ENCODE measurements at regions not wholly inside any gene's neighbourhood (a gene's known extent, or its start where the extent isn't known, plus 50 kb on each side); places are given as distances from the start of the nearest gene placed in this dataset.

- Histone ChIP-seq H4K8ac (ENCODE audit: low read length) (no peak overlapping the region), H3K14ac (ENCODE audit: low read length in 2 of 2) (no peak overlapping the region), H3K9ac (ENCODE audit: low read length) (no peak overlapping the region), H2BK5ac (ENCODE audit: low read depth, low read length, poor library complexity, severe bottlenecking) (no peak overlapping the region), H3K4me2 (ENCODE audit: low read length, poor library complexity, severe bottlenecking) (no peak overlapping the region), H2BK12ac (ENCODE audit: low read length in 2 of 2) (no peak overlapping the region), H3K27me3 (ENCODE audit: control insufficient read depth in 1 of 2, insufficient read depth in 1 of 2, low read length in 2 of 2) (no peaks in the 10 kb centered on the region), H3K23ac (ENCODE audit: low read length in 2 of 2) (no peak overlapping the region), H3K9me3 (ENCODE audit: control insufficient read depth, low read length) (no peaks in the 10 kb centered on the region), H3K36me3 (ENCODE audit: control insufficient read depth in 1 of 2, insufficient read depth in 2 of 2, low read depth in 1 of 2, low read length in 2 of 2) (no peaks in the 10 kb centered on the region), H3K27ac (ENCODE audit: low read length, poor library complexity, severe bottlenecking) (no peak overlapping the region), H3K79me1 (replicated peaks; ENCODE audit: low read length, poor library complexity, severe bottlenecking) (no peaks in the 10 kb centered on the region), H3K4me3 (ENCODE audit: insufficient read depth in 1 of 2, low read depth in 1 of 2, low read length in 2 of 2) (no peak overlapping the region), H4K91ac (ENCODE audit: low read length) (no peak overlapping the region), H2BK15ac (ENCODE audit: low read depth, poor library complexity, severe bottlenecking) (no peak overlapping the region), H2AFZ (ENCODE audit: low read depth, low read length) (no peak overlapping the region), H3K18ac (ENCODE audit: low read depth in 1 of 2, low read length in 2 of 2) (no peak overlapping the region), H3K4me1 (ENCODE audit: control insufficient read depth, insufficient read depth, low read depth, low read length) (peaks cover 1% of the 10 kb centered on the region), H2BK120ac (ENCODE audit: low read depth, low read length) (no peak overlapping the region), H3K4ac (ENCODE audit: low read depth in 1 of 2, low read length in 2 of 2) (no peak overlapping the region), H2AK5ac (ENCODE audit: low read length, severe bottlenecking) (no peak overlapping the region)
- peak; percentile 10 for DNase-seq
- WGBS: 37% methylated on average over 1 of the region's 1 CpG
Observed at GRCh38 chr15:94029495-94029894, 201.9 kb upstream of the MCTP2 start.

GRCh38 chr15:94028809-94029208 is 202.6 kb upstream of the MCTP2 start:
- no peak overlapping the region for H2BK120ac ChIP-seq (ENCODE audit: low read depth, low read length)
- H3K14ac ChIP-seq (ENCODE audit: low read length in 2 of 2): no peak overlapping the region
- H2BK15ac ChIP-seq (ENCODE audit: low read depth, poor library complexity, severe bottlenecking): no peak overlapping the region
- no peak overlapping the region for H2AK5ac ChIP-seq (ENCODE audit: low read length, severe bottlenecking)
- DNase-seq: no peak
- H3K9me3 ChIP-seq (ENCODE audit: control insufficient read depth, low read length): no peaks in the 10 kb centered on the region
- 97% methylated on average over 6 of the region's 6 CpGs for WGBS
- H3K36me3 ChIP-seq (ENCODE audit: control insufficient read depth in 1 of 2, insufficient read depth in 2 of 2, low read depth in 1 of 2, low read length in 2 of 2): no peaks in the 10 kb centered on the region
- H3K4me1 ChIP-seq (ENCODE audit: control insufficient read depth, insufficient read depth, low read depth, low read length): peaks cover 1% of the 10 kb centered on the region
- peak overlapping the region in 1 of 2 experiments; percentile 68 for H2BK12ac ChIP-seq (ENCODE audit: low read length in 2 of 2)
- no peak overlapping the region for H3K9ac ChIP-seq (ENCODE audit: low read length)
- H3K27ac ChIP-seq (ENCODE audit: low read length, poor library complexity, severe bottlenecking): no peak overlapping the region
- H3K23ac ChIP-seq (ENCODE audit: low read length in 2 of 2): peak overlapping the region in 1 of 2 experiments; percentile 67
- H3K79me1 ChIP-seq (replicated peaks; ENCODE audit: low read length, poor library complexity, severe bottlenecking): no peaks in the 10 kb centered on the region
- no peak overlapping the region for H2BK5ac ChIP-seq (ENCODE audit: low read depth, low read length, poor library complexity, severe bottlenecking)
- H3K18ac ChIP-seq (ENCODE audit: low read depth in 1 of 2, low read length in 2 of 2): no peak overlapping the region
- H3K4me2 ChIP-seq (ENCODE audit: low read length, poor library complexity, severe bottlenecking): no peak overlapping the region
- H3K4me3 ChIP-seq (ENCODE audit: insufficient read depth in 1 of 2, low read depth in 1 of 2, low read length in 2 of 2): no peak overlapping the region
- no peak overlapping the region for H4K91ac ChIP-seq (ENCODE audit: low read length)
- no peak overlapping the region for H2AFZ ChIP-seq (ENCODE audit: low read depth, low read length)
- no peak overlapping the region for H4K8ac ChIP-seq (ENCODE audit: low read length)
- no peaks in the 10 kb centered on the region for H3K27me3 ChIP-seq (ENCODE audit: control insufficient read depth in 1 of 2, insufficient read depth in 1 of 2, low read length in 2 of 2)
- no peak overlapping the region for H3K4ac ChIP-seq (ENCODE audit: low read depth in 1 of 2, low read length in 2 of 2)

GRCh38 chr15:94028121-94028520 is 203.2 kb upstream of the MCTP2 start:
- H2BK12ac ChIP-seq (ENCODE audit: low read length in 2 of 2): no peak overlapping the region

GRCh38 chr15:94027581-94027980 is 203.8 kb upstream of the MCTP2 start:
- no peak overlapping the region for H4K8ac ChIP-seq (ENCODE audit: low read length)
- DNase-seq: peak; percentile 36
- no peak overlapping the region for H2BK15ac ChIP-seq (ENCODE audit: low read depth, poor library complexity, severe bottlenecking)
- H3K79me1 ChIP-seq (replicated peaks; ENCODE audit: low read length, poor library complexity, severe bottlenecking): no peaks in the 10 kb centered on the region
- H3K9me3 ChIP-seq (ENCODE audit: control insufficient read depth, low read length): no peaks in the 10 kb centered on the region
- no peak overlapping the region for H3K4ac ChIP-seq (ENCODE audit: low read depth in 1 of 2, low read length in 2 of 2)
- H4K91ac ChIP-seq (ENCODE audit: low read length): no peak overlapping the region
- H2AFZ ChIP-seq (ENCODE audit: low read depth, low read length): no peak overlapping the region
- no peak overlapping the region for H2BK120ac ChIP-seq (ENCODE audit: low read depth, low read length)
- WGBS: no CpG with 5 or more reads among the region's 1 CpG
- no peak overlapping the region for H3K27ac ChIP-seq (ENCODE audit: low read length, poor library complexity, severe bottlenecking)
- no peak overlapping the region for H3K4me3 ChIP-seq (ENCODE audit: insufficient read depth in 1 of 2, low read depth in 1 of 2, low read length in 2 of 2)
- no peak overlapping the region for H2AK5ac ChIP-seq (ENCODE audit: low read length, severe bottlenecking)
- H3K4me1 ChIP-seq (ENCODE audit: control insufficient read depth, insufficient read depth, low read depth, low read length): peaks cover 1% of the 10 kb centered on the region
- H2BK12ac ChIP-seq (ENCODE audit: low read length in 2 of 2): no peak overlapping the region
- no peak overlapping the region for H3K4me2 ChIP-seq (ENCODE audit: low read length, poor library complexity, severe bottlenecking)
- no peaks in the 10 kb centered on the region for H3K36me3 ChIP-seq (ENCODE audit: control insufficient read depth in 1 of 2, insufficient read depth in 2 of 2, low read depth in 1 of 2, low read length in 2 of 2)
- no peak overlapping the region for H3K23ac ChIP-seq (ENCODE audit: low read length in 2 of 2)
- no peak overlapping the region for H2BK5ac ChIP-seq (ENCODE audit: low read depth, low read length, poor library complexity, severe bottlenecking)
- no peak overlapping the region for H3K14ac ChIP-seq (ENCODE audit: low read length in 2 of 2)
- H3K27me3 ChIP-seq (ENCODE audit: control insufficient read depth in 1 of 2, insufficient read depth in 1 of 2, low read length in 2 of 2): no peaks in the 10 kb centered on the region
- no peak overlapping the region for H3K9ac ChIP-seq (ENCODE audit: low read length)
- H3K18ac ChIP-seq (ENCODE audit: low read depth in 1 of 2, low read length in 2 of 2): no peak overlapping the region

More at GRCh38 chr15:94028121-94028520, 203.2 kb upstream of the MCTP2 start:
- Histone ChIP-seq H4K91ac (ENCODE audit: low read length) (no peak overlapping the region), H3K4ac (ENCODE audit: low read depth in 1 of 2, low read length in 2 of 2) (no peak overlapping the region), H4K8ac (ENCODE audit: low read length) (no peak overlapping the region), H3K23ac (ENCODE audit: low read length in 2 of 2) (no peak overlapping the region), H2AK5ac (ENCODE audit: low read length, severe bottlenecking) (no peak overlapping the region), H3K4me3 (ENCODE audit: insufficient read depth in 1 of 2, low read depth in 1 of 2, low read length in 2 of 2) (no peak overlapping the region), H2AFZ (ENCODE audit: low read depth, low read length) (no peak overlapping the region), H3K18ac (ENCODE audit: low read depth in 1 of 2, low read length in 2 of 2) (peak overlapping the region in 1 of 2 experiments; percentile 18), H3K27ac (ENCODE audit: low read length, poor library complexity, severe bottlenecking) (no peak overlapping the region), H3K4me1 (ENCODE audit: control insufficient read depth, insufficient read depth, low read depth, low read length) (peaks cover 1% of the 10 kb centered on the region), H3K9me3 (ENCODE audit: control insufficient read depth, low read length) (no peaks in the 10 kb centered on the region), H2BK5ac (ENCODE audit: low read depth, low read length, poor library complexity, severe bottlenecking) (no peak overlapping the region), H3K14ac (ENCODE audit: low read length in 2 of 2) (no peak overlapping the region), H3K9ac (ENCODE audit: low read length) (no peak overlapping the region), H2BK15ac (ENCODE audit: low read depth, poor library complexity, severe bottlenecking) (no peak overlapping the region), H2BK120ac (ENCODE audit: low read depth, low read length) (no peak overlapping the region), H3K36me3 (ENCODE audit: control insufficient read depth in 1 of 2, insufficient read depth in 2 of 2, low read depth in 1 of 2, low read length in 2 of 2) (no peaks in the 10 kb centered on the region), H3K27me3 (ENCODE audit: control insufficient read depth in 1 of 2, insufficient read depth in 1 of 2, low read length in 2 of 2) (no peaks in the 10 kb centered on the region), H3K79me1 (replicated peaks; ENCODE audit: low read length, poor library complexity, severe bottlenecking) (no peaks in the 10 kb centered on the region), H3K4me2 (ENCODE audit: low read length, poor library complexity, severe bottlenecking) (no peak overlapping the region)
- DNase-seq: no peak
- WGBS: 82% methylated on average over 3 of the region's 3 CpGs
